MM.1S (cell line): ENCODE measurements at regions not wholly inside any gene's neighbourhood (a gene's known extent, or its start where the extent isn't known, plus 50 kb on each side); places are given as distances from the start of the nearest gene placed in this dataset.

Source experiments
- DNase-seq: peaks from one replicate; pipeline ENCODE4 v3.0.0-alpha.2; 2015
- H2AFZ ChIP-seq: fragments of 300-600 bp; sonication (generic); 2 replicates; pipeline ENCODE4 v1.6.0; 2016; ENCODE audit warnings: antibody characterized with exemption, low read length
- H3F3A ChIP-seq: fragments of 300-600 bp; sonication (generic); 2 replicates; pipeline ENCODE4 v1.6.1; 2016; ENCODE audit warnings: mild to moderate bottlenecking, antibody characterized with exemption, low read length, moderate library complexity, mixed read lengths; ENCODE audit not compliant: insufficient read depth
- H3K27ac ChIP-seq: fragments of 300-600 bp; sonication (generic); 2 replicates; pipeline ENCODE4 v1.5.1; 2016; ENCODE audit warnings: mild to moderate bottlenecking, low read length
- H3K27me3 ChIP-seq: fragments of 300-600 bp; sonication (generic); replicated peaks from 2 replicates; pipeline ENCODE4 v1.6.0; 2016; ENCODE audit warnings: low read length; ENCODE audit not compliant: insufficient read depth
- H3K36me3 ChIP-seq: fragments of 300-600 bp; sonication (generic); replicated peaks from 2 replicates; pipeline ENCODE4 v1.6.1; 2016; ENCODE audit warnings: mild to moderate bottlenecking, low read length, mixed read lengths; ENCODE audit not compliant: insufficient read depth
- H3K4me1 ChIP-seq: fragments of 300-600 bp; sonication (generic); 2 replicates; pipeline ENCODE4 v1.6.1; 2016; ENCODE audit warnings: low read length, mixed read lengths
- H3K4me2 ChIP-seq: fragments of 300-600 bp; sonication (generic); 2 replicates; pipeline ENCODE4 v1.6.0; 2016; ENCODE audit warnings: low read depth, low read length
- H3K4me3 ChIP-seq: fragments of 300-600 bp; sonication (generic); 2 replicates; pipeline ENCODE4 v1.5.1; 2016; ENCODE audit warnings: low read length, mixed read lengths
- H3K79me2 ChIP-seq: fragments of 300-600 bp; sonication (generic); 2 replicates; pipeline ENCODE4 v1.6.1; 2016; ENCODE audit warnings: mixed run types, low read length, mixed read lengths
- H3K9ac ChIP-seq: fragments of 300-600 bp; sonication (generic); 2 replicates; pipeline ENCODE4 v1.6.1; 2016; ENCODE audit warnings: low read length, mixed read lengths
- H3K9me2 ChIP-seq: fragments of 300-600 bp; sonication (generic); replicated peaks from 2 replicates; pipeline ENCODE4 v1.6.1; 2016; ENCODE audit warnings: mild to moderate bottlenecking, low read length, mixed read lengths; ENCODE audit not compliant: insufficient read depth
- H3K9me3 ChIP-seq: fragments of 300-600 bp; sonication (generic); replicated peaks from 2 replicates; pipeline ENCODE4 v1.6.1; 2016; ENCODE audit warnings: mild to moderate bottlenecking, low read length, mixed read lengths; ENCODE audit not compliant: insufficient read depth
- H4K20me1 ChIP-seq: fragments of 300-600 bp; sonication (generic); 2 replicates; pipeline ENCODE4 v1.6.1; 2016; ENCODE audit warnings: mild to moderate bottlenecking, low read length, moderate library complexity, mixed read lengths; ENCODE audit not compliant: insufficient read depth
- EZH2 ChIP-seq: fragments of 300-600 bp; sonication (generic); optimal IDR thresholded peaks from 2 replicates; pipeline ENCODE3; 2017; ENCODE audit warnings: low read depth, mild to moderate bottlenecking, antibody characterized with exemption, low read length, mixed read lengths
- EZH2phosphoT487 ChIP-seq: fragments of 300-600 bp; sonication (generic); IDR thresholded peaks from 2 replicates; pipeline ENCODE4 v1.6.1; 2018; ENCODE audit warnings: antibody characterized with exemption, low read length
- TF ChIP-seq, protein P1 (sequence below): fragments of 300-600 bp; sonication (generic); IDR thresholded peaks from 2 replicates; pipeline ENCODE4 v1.5.1; 2016; ENCODE audit warnings: antibody characterized with exemption, low read length, mixed read lengths

DNA sequence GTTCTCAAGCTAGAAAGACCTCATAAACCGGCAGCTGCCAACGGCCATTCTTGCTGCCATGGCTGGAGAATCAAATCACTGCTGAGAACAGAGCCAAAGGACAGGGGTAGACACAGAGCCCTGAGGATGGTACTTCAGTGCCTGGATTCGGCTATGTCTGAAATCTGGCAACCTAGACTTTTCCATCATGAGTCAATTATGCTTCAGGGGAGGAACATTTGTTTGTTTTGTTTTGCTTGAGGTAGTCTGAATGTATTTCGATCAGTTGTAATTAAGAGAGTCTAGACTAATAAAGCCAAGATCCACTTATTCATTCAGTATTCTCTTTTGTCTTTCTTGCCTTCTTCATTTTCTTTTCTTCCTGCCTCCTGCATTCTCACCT lies 122.8 kb upstream of the SH3BP4 start:
- H3F3A ChIP-seq, result no peaks in the 10 kb centered on the region
- no peaks in the 10 kb centered on the region for H3K27me3 ChIP-seq
- no peak overlapping the region for H3K27ac ChIP-seq
- no peaks in the 10 kb centered on the region for H3K9me2 ChIP-seq
- no peaks in the 10 kb centered on the region for H3K4me1 ChIP-seq
- no peaks in the 10 kb centered on the region for H4K20me1 ChIP-seq
- no peak overlapping the region for H3K9ac ChIP-seq
- no peaks in the 10 kb centered on the region for H3K9me3 ChIP-seq
- TF ChIP-seq, protein P1, sequence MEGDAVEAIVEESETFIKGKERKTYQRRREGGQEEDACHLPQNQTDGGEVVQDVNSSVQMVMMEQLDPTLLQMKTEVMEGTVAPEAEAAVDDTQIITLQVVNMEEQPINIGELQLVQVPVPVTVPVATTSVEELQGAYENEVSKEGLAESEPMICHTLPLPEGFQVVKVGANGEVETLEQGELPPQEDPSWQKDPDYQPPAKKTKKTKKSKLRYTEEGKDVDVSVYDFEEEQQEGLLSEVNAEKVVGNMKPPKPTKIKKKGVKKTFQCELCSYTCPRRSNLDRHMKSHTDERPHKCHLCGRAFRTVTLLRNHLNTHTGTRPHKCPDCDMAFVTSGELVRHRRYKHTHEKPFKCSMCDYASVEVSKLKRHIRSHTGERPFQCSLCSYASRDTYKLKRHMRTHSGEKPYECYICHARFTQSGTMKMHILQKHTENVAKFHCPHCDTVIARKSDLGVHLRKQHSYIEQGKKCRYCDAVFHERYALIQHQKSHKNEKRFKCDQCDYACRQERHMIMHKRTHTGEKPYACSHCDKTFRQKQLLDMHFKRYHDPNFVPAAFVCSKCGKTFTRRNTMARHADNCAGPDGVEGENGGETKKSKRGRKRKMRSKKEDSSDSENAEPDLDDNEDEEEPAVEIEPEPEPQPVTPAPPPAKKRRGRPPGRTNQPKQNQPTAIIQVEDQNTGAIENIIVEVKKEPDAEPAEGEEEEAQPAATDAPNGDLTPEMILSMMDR, result no peak
- TF ChIP-seq EZH2phosphoT487 (no peak), EZH2 (no peak)
- H3K79me2 ChIP-seq, result no peaks in the 10 kb centered on the region
- H3K4me2 ChIP-seq, result no peak overlapping the region
- H2AFZ ChIP-seq, result no peak overlapping the region
- DNase-seq, result no peak
- H3K36me3 ChIP-seq, result no peaks in the 10 kb centered on the region
- H3K4me3 ChIP-seq, result no peak overlapping the region

DNA sequence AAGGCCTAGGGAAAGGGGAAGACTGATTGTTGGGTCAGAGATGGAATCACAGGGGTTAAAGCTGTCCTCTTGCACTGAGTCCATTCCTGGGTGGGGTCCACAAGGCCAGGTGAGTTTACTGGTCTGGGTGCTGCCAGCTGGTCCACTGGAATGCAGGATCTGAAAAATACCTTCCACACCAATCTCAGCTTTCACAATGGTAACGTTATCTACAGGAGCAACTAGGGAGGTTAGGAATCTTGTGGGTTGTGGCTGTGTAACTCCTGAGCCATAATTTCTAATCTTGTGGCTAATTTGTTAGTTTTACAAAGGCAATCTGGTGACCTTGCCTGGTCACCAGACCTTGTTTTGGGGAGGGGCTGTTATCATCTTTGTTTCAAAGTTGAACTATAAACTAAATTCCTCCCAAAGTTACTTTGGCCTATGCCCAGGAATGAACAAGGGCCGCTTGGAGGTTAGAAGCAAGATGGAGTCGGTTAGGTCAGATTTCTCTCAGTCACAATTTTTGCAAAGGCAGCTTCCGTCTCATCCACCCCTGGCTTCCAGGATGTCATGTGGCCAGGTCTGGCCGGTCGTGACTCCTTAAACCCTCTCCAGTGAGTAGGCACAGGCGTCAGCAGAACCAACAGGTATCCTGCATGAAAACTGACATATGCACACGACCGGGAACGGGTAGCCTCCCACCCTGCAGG lies 123.3 kb upstream of the SH3BP4 start:
- Histone ChIP-seq H3K36me3 (no peaks in the 10 kb centered on the region), H3K27ac (no peak overlapping the region), H3K4me1 (no peaks in the 10 kb centered on the region), H3K79me2 (no peaks in the 10 kb centered on the region), H3K9me3 (no peaks in the 10 kb centered on the region), H3K4me2 (no peak overlapping the region), H3K4me3 (no peak overlapping the region), H4K20me1 (no peaks in the 10 kb centered on the region), H3K9ac (no peak overlapping the region), H2AFZ (no peak overlapping the region), H3F3A (no peaks in the 10 kb centered on the region), H3K9me2 (no peaks in the 10 kb centered on the region), H3K27me3 (no peaks in the 10 kb centered on the region)
- DNase-seq, result no peak
- TF ChIP-seq EZH2phosphoT487 (no peak), EZH2 (no peak)
- TF ChIP-seq, protein P1, result no peak

DNA sequence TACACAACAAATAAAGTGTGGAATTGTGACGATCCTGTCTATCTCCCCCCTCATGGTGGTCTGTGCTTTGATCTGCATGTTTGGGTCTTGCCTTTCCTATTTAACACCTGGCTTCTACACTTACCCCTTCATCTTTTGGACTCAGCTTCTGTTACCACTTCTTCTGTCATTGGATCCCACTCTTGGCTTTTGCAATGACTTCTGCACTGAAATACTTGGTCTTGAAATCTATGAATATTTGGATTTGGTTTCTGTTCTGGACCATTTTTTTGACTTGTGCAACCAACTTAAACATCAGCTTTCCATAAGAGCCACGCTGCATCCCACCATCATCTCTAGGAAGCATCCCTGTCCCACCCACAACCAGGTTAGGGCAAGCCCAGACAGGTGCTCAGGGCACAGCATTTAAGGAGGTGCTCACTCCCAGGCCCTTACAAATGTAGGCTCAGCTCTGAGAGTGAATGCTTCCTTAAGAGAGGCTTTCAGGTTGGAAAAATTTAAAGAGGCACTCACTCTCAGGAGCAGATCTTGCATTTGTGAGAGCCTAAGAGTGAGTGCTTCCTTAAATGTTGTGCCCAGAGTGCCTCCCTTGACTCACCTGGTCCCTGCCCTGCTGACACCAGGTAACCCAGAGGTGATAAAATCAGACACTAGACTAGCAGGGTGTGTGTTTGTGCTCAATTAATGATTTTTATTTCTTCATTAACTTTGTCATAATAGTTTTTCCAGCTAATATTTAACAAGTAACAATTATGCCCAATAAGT lies 124.5 kb upstream of the SH3BP4 start:
- no peak overlapping the region for H2AFZ ChIP-seq
- H3K9me3 ChIP-seq, result no peaks in the 10 kb centered on the region
- DNase-seq, result no peak
- no peak overlapping the region for H3K4me3 ChIP-seq
- H3K27ac ChIP-seq, result no peak overlapping the region
- no peaks in the 10 kb centered on the region for H3K9me2 ChIP-seq
- TF ChIP-seq, protein P1, result no peak
- no peak for TF ChIP-seq EZH2phosphoT487
- TF ChIP-seq EZH2, result no peak
- no peaks in the 10 kb centered on the region for H3K4me1 ChIP-seq
- H3K4me2 ChIP-seq, result no peak overlapping the region
- no peak overlapping the region for H3K9ac ChIP-seq
- H3K27me3 ChIP-seq, result no peaks in the 10 kb centered on the region
- no peaks in the 10 kb centered on the region for H3K36me3 ChIP-seq
- H3F3A ChIP-seq, result no peaks in the 10 kb centered on the region
- no peaks in the 10 kb centered on the region for H3K79me2 ChIP-seq
- no peaks in the 10 kb centered on the region for H4K20me1 ChIP-seq
